Psoas muscle (tissue), 7 donors: ENCODE measurements at regions not wholly inside any gene's neighbourhood (a gene's known extent, or its start where the extent isn't known, plus 50 kb on each side); places are given as distances from the start of the nearest gene placed in this dataset.

ENCODE experiments used
- ATAC-seq, 4 donors: fragments of 200-7000 bp; cut with Tn5 transposase; one replicate each; pipeline ENCODE4 v1.9.1; 2020; ENCODE audit warnings: moderate library complexity in 3 of 4, mild to moderate bottlenecking in 2 of 4
- DNase-seq, 2 donors: peaks; one replicate each; pipeline ENCODE4 v3.0.0-alpha.2; 2020
- H3K27ac ChIP-seq: fragments of 200-600 bp; one replicate; pipeline ENCODE4 v1.8.0; 2022
- H3K27me3 ChIP-seq, 3 donors: fragments of 200-600 bp in 1 of 3; one replicate each; pipeline versions ENCODE4 v1.6.1 to v1.8.0; 2013 to 2022; ENCODE audit warnings: low read length in 2 of 3, mild to moderate bottlenecking in 2 of 3, moderate library complexity in 1 of 3; ENCODE audit not compliant: insufficient read depth in 3 of 3
- H3K36me3 ChIP-seq, 2 donors: fragments of 200-600 bp in 1 of 2; one replicate each; pipeline versions ENCODE4 v1.6.1 to v1.8.0; 2013 to 2022; ENCODE audit warnings: low read depth in 1 of 2, mild to moderate bottlenecking in 1 of 2, moderate library complexity in 1 of 2; ENCODE audit not compliant: insufficient read depth in 1 of 2
- H3K4me1 ChIP-seq: fragments of 200-600 bp; one replicate; pipeline ENCODE4 v1.8.0; 2022
- H3K4me3 ChIP-seq: fragments of 200-600 bp; one replicate; pipeline ENCODE4 v1.8.0; 2022; ENCODE audit warnings: mild to moderate bottlenecking
- H3K9me3 ChIP-seq: fragments of 200-600 bp; one replicate; pipeline ENCODE4 v1.8.0; 2022
- CTCF ChIP-seq: fragments of 200-600 bp; IDR thresholded peaks from one replicate; pipeline ENCODE4 v1.8.0; 2022; ENCODE audit warnings: antibody characterized with exemption
- WGBS, 3 donors: extraction: QIAGEN DNeasy Blood & Tissue Kit; methylation state at CpG; one replicate each; pipeline versions ENCODE4 v1.1.6 to v1.1.7; 2013; 5-methylcytosine and 5-hydroxymethylcytosine counted together
- intact Hi-C, 2 donors: fragments of 100-400 bp; cut with DNase I; formaldehyde crosslinking; loops; one replicate each; pipeline versions ENCODE4 v1.11.0 to v1.14.2; 2022
- donor health status: healthy with polysubstance abuse.
- donor health status: DM: no; HTN: no; CAD: no; lungs with moderate emphysema.
- donor health status: Bipolar disorder and iron deficiency.
- donor health status: healthy.
- donor health status: DM: yes; HTN: yes; CAD: no.
- donor health status: DM: no; HTN: no; CAD: no.
- donor health status: DM: yes; HTN: yes; CAD: no.

GRCh38 chr21:16005996-16006395 is 276.2 kb downstream of the USP25 start:
- H3K9me3 ChIP-seq = no peaks in the 10 kb centered on the region
- ATAC-seq (no peak), DNase-seq (no peak)
- 93 to 97% (median 94%) methylated on average over 1 of the region's 1 CpG for WGBS, 3 donors
- H3K4me1 ChIP-seq = no peaks in the 10 kb centered on the region
- no peaks in the 10 kb centered on the region for H3K36me3 ChIP-seq
- H3K27ac ChIP-seq = no peak overlapping the region
- intact Hi-C loops = no loop called here
- no peak for TF ChIP-seq CTCF
- no peak overlapping the region for H3K4me3 ChIP-seq
- no peaks in the 10 kb centered on the region for H3K27me3 ChIP-seq

GRCh38 chr21:16007943-16008342 is 278.2 kb downstream of the USP25 start:
- no peaks in the 10 kb centered on the region for H3K4me1 ChIP-seq
- TF ChIP-seq CTCF = no peak
- no peaks in the 10 kb centered on the region for H3K27me3 ChIP-seq
- ATAC-seq (no peak), DNase-seq (no peak)
- no peak overlapping the region for H3K4me3 ChIP-seq
- H3K36me3 ChIP-seq = no peaks in the 10 kb centered on the region
- no peak overlapping the region for H3K27ac ChIP-seq
- 64 to 73% (median 64%) methylated on average over 2 of the region's 2 CpGs for WGBS, 3 donors
- no peaks in the 10 kb centered on the region for H3K9me3 ChIP-seq
- intact Hi-C loops = no loop called here

GRCh38 chr21:16011719-16012118 is 281.9 kb downstream of the USP25 start:
- H3K4me3 ChIP-seq = no peak overlapping the region
- no peaks in the 10 kb centered on the region for H3K9me3 ChIP-seq
- no peaks in the 10 kb centered on the region for H3K36me3 ChIP-seq
- intact Hi-C loops = no loop called here
- no peak for ATAC-seq
- no peak for TF ChIP-seq CTCF
- no peak overlapping the region for H3K27ac ChIP-seq
- WGBS, 3 donors = 89 to 92% (median 92%) methylated on average over 4 of the region's 4 CpGs
- no peaks in the 10 kb centered on the region for H3K27me3 ChIP-seq
- no peaks in the 10 kb centered on the region for H3K4me1 ChIP-seq
- no peak for DNase-seq

- intact Hi-C loops = no loop called here
- ATAC-seq = no peak
- DNase-seq = no peak
- Histone ChIP-seq H3K9me3 (no peaks in the 10 kb centered on the region), H3K4me3 (no peak overlapping the region), H3K27ac (no peak overlapping the region), H3K27me3 (no peaks in the 10 kb centered on the region), H3K4me1 (no peaks in the 10 kb centered on the region), H3K36me3 (no peaks in the 10 kb centered on the region)
- 23 to 36% (median 28%) methylated on average over 2 of the region's 2 CpGs for WGBS, 3 donors
- TF ChIP-seq CTCF = no peak
These were observed 283.8 kb downstream of the USP25 start for GRCh38 chr21:16013570-16013969.

- ATAC-seq (no peak), DNase-seq (no peak)
- H3K36me3 ChIP-seq = no peaks in the 10 kb centered on the region
- no peaks in the 10 kb centered on the region for H3K27me3 ChIP-seq
- no peak for TF ChIP-seq CTCF
- H3K9me3 ChIP-seq = no peaks in the 10 kb centered on the region
- no peak overlapping the region for H3K4me3 ChIP-seq
- no peak overlapping the region for H3K27ac ChIP-seq
- intact Hi-C loops = no loop called here
- H3K4me1 ChIP-seq = no peaks in the 10 kb centered on the region
- 93 to 95% (median 93%) methylated on average over 2 of the region's 2 CpGs for WGBS, 3 donors
These were observed 291.1 kb downstream of the USP25 start for GRCh38 chr21:16020878-16021277.
